ENCODE measurements at regions not wholly inside any gene's neighbourhood (a gene's known extent, or its start where the extent isn't known, plus 50 kb on each side); places are given as distances from the start of the nearest gene placed in this dataset.

DNA sequence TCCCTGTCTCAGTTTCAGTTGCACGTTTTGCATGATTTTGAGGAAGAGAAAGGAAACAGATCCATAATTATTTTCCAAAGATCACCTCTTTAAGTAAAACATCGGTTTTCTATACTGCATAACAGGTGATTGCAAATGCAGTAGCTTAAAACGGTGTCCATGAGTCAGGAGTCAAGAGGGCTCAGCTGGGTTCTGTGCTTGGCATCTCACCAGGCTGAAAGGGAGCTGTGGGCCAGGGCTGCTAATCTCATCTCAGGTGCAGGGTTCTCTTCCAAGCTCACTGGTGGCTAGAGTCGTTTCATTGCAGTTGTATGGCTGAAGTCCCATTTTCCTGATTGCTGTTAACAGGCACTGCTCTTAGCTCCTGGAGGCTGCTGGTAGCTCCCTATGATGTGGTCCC lies 57.0 kb upstream of the PRKCQ start:
- Histone ChIP-seq H3K27me3 (no peaks in the 10 kb centered on the region), H3K9me3 (peaks cover 0 to 7% (median 0%) of the 10 kb centered on the region in 4 donors)
- 71 to 77% methylated on average over 4 of the region's 4 CpGs for WGBS, 2 donors

DNA sequence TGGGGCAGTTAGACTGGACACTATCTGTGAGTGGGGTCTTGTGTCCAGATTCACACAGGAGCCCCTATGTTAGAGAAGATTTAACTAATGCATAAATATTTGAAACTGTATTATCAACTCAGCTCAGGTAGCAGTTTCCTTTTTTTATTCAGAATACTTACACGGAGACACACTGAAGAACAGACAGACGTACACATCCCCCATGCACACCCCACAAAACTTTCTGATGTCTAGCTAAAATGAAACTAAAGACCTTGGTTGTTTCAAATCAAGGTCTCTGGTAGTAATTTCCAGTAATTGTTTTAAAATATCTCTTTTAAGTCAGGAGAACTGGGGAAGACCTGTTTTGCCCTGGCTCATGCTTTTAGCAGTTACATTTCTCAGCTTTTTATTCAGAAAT lies 55.7 kb upstream of the PRKCQ start:
- DNase-seq (ENCODE audit: low spot score in 2 of 2) = no peak
- H3K4me3 ChIP-seq = no peak overlapping the region
- no peak overlapping the region for H3K27ac ChIP-seq
- H3K27me3 ChIP-seq = no peaks in the 10 kb centered on the region
- 80 to 89% methylated on average over 2 of the region's 2 CpGs for WGBS, 2 donors
- TF ChIP-seq, protein P1, sequence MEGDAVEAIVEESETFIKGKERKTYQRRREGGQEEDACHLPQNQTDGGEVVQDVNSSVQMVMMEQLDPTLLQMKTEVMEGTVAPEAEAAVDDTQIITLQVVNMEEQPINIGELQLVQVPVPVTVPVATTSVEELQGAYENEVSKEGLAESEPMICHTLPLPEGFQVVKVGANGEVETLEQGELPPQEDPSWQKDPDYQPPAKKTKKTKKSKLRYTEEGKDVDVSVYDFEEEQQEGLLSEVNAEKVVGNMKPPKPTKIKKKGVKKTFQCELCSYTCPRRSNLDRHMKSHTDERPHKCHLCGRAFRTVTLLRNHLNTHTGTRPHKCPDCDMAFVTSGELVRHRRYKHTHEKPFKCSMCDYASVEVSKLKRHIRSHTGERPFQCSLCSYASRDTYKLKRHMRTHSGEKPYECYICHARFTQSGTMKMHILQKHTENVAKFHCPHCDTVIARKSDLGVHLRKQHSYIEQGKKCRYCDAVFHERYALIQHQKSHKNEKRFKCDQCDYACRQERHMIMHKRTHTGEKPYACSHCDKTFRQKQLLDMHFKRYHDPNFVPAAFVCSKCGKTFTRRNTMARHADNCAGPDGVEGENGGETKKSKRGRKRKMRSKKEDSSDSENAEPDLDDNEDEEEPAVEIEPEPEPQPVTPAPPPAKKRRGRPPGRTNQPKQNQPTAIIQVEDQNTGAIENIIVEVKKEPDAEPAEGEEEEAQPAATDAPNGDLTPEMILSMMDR (IDR thresholded peaks at IDR 0.05) = no peak
- no peak for TF ChIP-seq POLR2A (IDR thresholded peaks at IDR 0.05)
- no peak for TF ChIP-seq EP300 (IDR thresholded peaks at IDR 0.05)
- no peaks in the 10 kb centered on the region for H3K36me3 ChIP-seq
- H3K4me1 ChIP-seq = no peaks in the 10 kb centered on the region
- peaks cover 0 to 7% (median 0%) of the 10 kb centered on the region in 4 donors for H3K9me3 ChIP-seq

More for the DNA sequence above, 57.0 kb upstream of the PRKCQ start:
- Histone ChIP-seq H3K4me1 (no peaks in the 10 kb centered on the region), H3K4me3 (no peak overlapping the region), H3K36me3 (no peaks in the 10 kb centered on the region), H3K27ac (no peak overlapping the region)
- no peak for TF ChIP-seq EP300 (IDR thresholded peaks at IDR 0.05)
- no peak for TF ChIP-seq POLR2A (IDR thresholded peaks at IDR 0.05)
- TF ChIP-seq, protein P1 (IDR thresholded peaks at IDR 0.05) = no peak
- DNase-seq (ENCODE audit: low spot score in 2 of 2) = no peak
